ENCODE measurements at regions not wholly inside any gene's neighbourhood (a gene's known extent, or its start where the extent isn't known, plus 50 kb on each side); places are given as distances from the start of the nearest gene placed in this dataset.
A peak's percentile ranks its signal among the peaks of the same experiment; 100 is the strongest.

GRCh38 chr10:78514459-78514858, 480.8 kb downstream of the RPS24 start:
- DNase-seq (ENCODE audit: low spot score in 2 of 2), result no peak
- Histone ChIP-seq H3K27ac (peak overlapping the region in 1 of 4 donors; percentile 46), H3K4me3 (no peak overlapping the region), H3K27me3 (no peaks in the 10 kb centered on the region), H3K9me3 (no peaks in the 10 kb centered on the region), H3K4me1 (peaks cover 0 to 45% (median 3%) of the 10 kb centered on the region in 4 donors), H3K36me3 (no peaks in the 10 kb centered on the region)
- TF ChIP-seq EP300 (IDR thresholded peaks at IDR 0.05) (no peak), POLR2A (IDR thresholded peaks at IDR 0.05) (no peak)
- TF ChIP-seq, protein P1, sequence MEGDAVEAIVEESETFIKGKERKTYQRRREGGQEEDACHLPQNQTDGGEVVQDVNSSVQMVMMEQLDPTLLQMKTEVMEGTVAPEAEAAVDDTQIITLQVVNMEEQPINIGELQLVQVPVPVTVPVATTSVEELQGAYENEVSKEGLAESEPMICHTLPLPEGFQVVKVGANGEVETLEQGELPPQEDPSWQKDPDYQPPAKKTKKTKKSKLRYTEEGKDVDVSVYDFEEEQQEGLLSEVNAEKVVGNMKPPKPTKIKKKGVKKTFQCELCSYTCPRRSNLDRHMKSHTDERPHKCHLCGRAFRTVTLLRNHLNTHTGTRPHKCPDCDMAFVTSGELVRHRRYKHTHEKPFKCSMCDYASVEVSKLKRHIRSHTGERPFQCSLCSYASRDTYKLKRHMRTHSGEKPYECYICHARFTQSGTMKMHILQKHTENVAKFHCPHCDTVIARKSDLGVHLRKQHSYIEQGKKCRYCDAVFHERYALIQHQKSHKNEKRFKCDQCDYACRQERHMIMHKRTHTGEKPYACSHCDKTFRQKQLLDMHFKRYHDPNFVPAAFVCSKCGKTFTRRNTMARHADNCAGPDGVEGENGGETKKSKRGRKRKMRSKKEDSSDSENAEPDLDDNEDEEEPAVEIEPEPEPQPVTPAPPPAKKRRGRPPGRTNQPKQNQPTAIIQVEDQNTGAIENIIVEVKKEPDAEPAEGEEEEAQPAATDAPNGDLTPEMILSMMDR (IDR thresholded peaks at IDR 0.05), result no peak
- 93 to 94% methylated on average over 4 of the region's 4 CpGs for WGBS, 2 donors

DNA sequence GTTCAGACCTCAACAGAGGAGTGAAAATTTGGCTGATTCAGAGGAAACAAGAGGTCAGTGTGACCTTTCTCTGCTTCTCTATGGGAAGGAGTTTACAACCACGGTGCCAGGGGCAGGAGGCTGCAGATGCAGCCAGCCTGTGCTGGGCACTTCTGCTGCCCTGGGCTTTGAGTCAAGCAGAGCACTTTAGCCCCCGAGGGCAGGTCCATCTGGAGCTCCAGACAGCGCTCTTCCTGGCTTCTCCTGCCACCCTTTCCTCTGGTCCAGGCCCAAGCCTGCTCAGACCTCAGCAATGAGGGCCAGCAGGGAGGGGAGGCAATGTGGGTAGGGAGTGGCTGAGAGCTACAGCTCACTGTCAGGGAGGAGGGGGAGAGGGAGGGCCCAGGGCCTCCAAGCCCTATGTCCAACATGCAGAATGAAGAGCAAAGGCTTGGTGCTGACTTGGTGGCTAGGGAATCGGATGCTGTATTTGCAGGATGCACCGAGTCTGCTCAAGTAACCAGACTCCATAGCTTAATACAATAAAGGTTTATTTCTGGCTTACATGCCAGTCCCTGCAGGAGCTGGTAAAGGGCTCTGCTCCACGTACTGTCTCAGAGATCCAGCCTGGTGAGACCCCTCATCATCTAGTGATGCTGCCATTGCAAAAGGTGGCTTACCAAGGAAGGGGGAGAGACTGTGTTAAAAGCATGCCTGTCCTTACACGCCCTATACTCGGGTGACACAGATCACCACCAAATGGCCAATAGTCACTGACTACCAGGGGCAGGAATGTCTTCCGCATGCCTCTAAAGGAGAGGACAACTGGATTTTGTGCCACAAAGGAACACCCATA, 481.6 kb downstream of the RPS24 start:
- Histone ChIP-seq H3K27ac (peak overlapping the region in 2 of 4 donors; percentile 45 to 46), H3K27me3 (no peaks in the 10 kb centered on the region), H3K4me3 (no peak overlapping the region), H3K36me3 (no peaks in the 10 kb centered on the region), H3K9me3 (no peaks in the 10 kb centered on the region), H3K4me1 (peaks cover 0 to 40% (median 3%) of the 10 kb centered on the region in 4 donors)
- WGBS, 2 donors, result 74 to 76% methylated on average over 9 of the region's 9 CpGs
- DNase-seq (ENCODE audit: low spot score in 2 of 2), result no peak
- TF ChIP-seq POLR2A (IDR thresholded peaks at IDR 0.05) (no peak), EP300 (IDR thresholded peaks at IDR 0.05) (no peak)
- TF ChIP-seq, protein P1 (IDR thresholded peaks at IDR 0.05), result no peak

DNA sequence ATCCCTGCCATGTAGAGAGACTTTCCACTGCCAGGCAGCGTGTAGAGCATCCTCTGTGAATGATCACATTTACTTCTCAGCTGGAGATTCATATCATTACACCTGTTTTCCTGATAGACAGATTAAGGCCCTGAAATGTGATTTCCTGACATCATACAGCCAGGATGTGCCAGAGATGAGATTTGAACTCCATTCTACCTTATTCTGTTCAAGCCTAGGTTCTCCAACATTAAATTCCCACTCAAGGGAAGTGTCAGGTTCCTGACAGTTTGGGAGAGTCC, 482.1 kb downstream of the RPS24 start:
- Histone ChIP-seq H3K9me3 (no peaks in the 10 kb centered on the region), H3K36me3 (no peaks in the 10 kb centered on the region), H3K4me3 (no peak overlapping the region), H3K27me3 (no peaks in the 10 kb centered on the region), H3K27ac (no peak overlapping the region), H3K4me1 (peaks cover 0 to 34% (median 3%) of the 10 kb centered on the region in 4 donors)
- TF ChIP-seq, protein P1 (IDR thresholded peaks at IDR 0.05), result no peak
- TF ChIP-seq EP300 (IDR thresholded peaks at IDR 0.05) (no peak), POLR2A (IDR thresholded peaks at IDR 0.05) (no peak)
- DNase-seq (ENCODE audit: low spot score in 2 of 2), result no peak
- 86 to 100% methylated on average over 1 of the region's 1 CpG for WGBS, 2 donors

GRCh38 chr10:78516236-78516635, 482.6 kb downstream of the RPS24 start:
- no peaks in the 10 kb centered on the region for H3K9me3 ChIP-seq
- H3K27me3 ChIP-seq, result no peaks in the 10 kb centered on the region
- H3K4me1 ChIP-seq, result peaks cover 0 to 32% (median 3%) of the 10 kb centered on the region in 4 donors
- H3K4me3 ChIP-seq, result no peak overlapping the region
- 78 to 100% methylated on average over 3 of the region's 3 CpGs for WGBS, 2 donors
- H3K36me3 ChIP-seq, result no peaks in the 10 kb centered on the region
- TF ChIP-seq, protein P1 (IDR thresholded peaks at IDR 0.05), result no peak
- TF ChIP-seq POLR2A (IDR thresholded peaks at IDR 0.05) (no peak), EP300 (IDR thresholded peaks at IDR 0.05) (no peak)
- DNase-seq (ENCODE audit: low spot score in 2 of 2), result no peak
- no peak overlapping the region for H3K27ac ChIP-seq

DNA sequence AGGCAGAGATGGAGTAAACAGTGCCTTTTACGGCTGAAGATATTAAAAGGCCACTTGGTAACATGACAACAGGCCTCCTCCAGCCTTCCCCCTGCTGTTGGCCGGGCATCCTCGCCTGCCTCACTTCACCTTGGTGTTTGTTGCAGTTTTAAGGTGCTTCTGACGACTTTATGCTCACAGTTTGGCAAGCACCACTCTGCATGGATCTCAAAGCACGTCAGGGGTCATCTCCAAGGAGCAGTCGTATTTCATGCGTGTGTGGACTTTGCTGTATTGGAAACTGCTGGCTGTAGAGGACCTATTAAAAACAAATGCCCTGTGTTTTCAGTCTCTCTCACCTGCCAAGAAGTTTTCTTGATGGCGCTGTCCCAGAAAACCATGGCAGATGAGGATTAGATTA, 483.1 kb downstream of the RPS24 start:
- H3K36me3 ChIP-seq, result no peaks in the 10 kb centered on the region
- H3K9me3 ChIP-seq, result no peaks in the 10 kb centered on the region
- 67 to 80% methylated on average over 8 of the region's 8 CpGs for WGBS, 2 donors
- no peak overlapping the region for H3K27ac ChIP-seq
- H3K4me3 ChIP-seq, result no peak overlapping the region
- H3K27me3 ChIP-seq, result no peaks in the 10 kb centered on the region
- H3K4me1 ChIP-seq, result peaks cover 0 to 26% (median 2%) of the 10 kb centered on the region in 4 donors
- TF ChIP-seq POLR2A (IDR thresholded peaks at IDR 0.05) (no peak), EP300 (IDR thresholded peaks at IDR 0.05) (no peak)
- TF ChIP-seq, protein P1 (IDR thresholded peaks at IDR 0.05), result no peak
- no peak for DNase-seq (ENCODE audit: low spot score in 2 of 2)

Measured in tibial nerve (tissue), 4 donors.